ENCODE measurements at regions not wholly inside any gene's neighbourhood (a gene's known extent, or its start where the extent isn't known, plus 50 kb on each side); places are given as distances from the start of the nearest gene placed in this dataset.
A peak's percentile ranks its signal among the peaks of the same experiment; 100 is the strongest.

- no peak for DNase-seq
Measured at GRCh38 chrX:43508694-43509093, 147.4 kb upstream of the MAOA start.

- DNase-seq, result no peak
Measured at GRCh38 chrX:43510209-43510608, 145.9 kb upstream of the MAOA start.

- DNase-seq, result no peak
Measured at GRCh38 chrX:43513085-43513484, 143.0 kb upstream of the MAOA start.

GRCh38 chrX:43514820-43515219 lies 141.3 kb upstream of the MAOA start:
- DNase-seq, result no peak

GRCh38 chrX:43522582-43522981 lies 133.5 kb upstream of the MAOA start:
- DNase-seq, result no peak

- DNase-seq, result no peak
Measured at GRCh38 chrX:43525901-43526610, 130.0 kb upstream of the MAOA start.

- DNase-seq, result no peak
Measured at GRCh38 chrX:43526878-43527277, 129.2 kb upstream of the MAOA start.

GRCh38 chrX:43527801-43528200 lies 128.3 kb upstream of the MAOA start:
- no peak for DNase-seq

- DNase-seq, result no peak
Measured at GRCh38 chrX:43530837-43531236, 125.3 kb upstream of the MAOA start.

- DNase-seq, result no peak
Measured at GRCh38 chrX:43540318-43540717, 115.8 kb upstream of the MAOA start.

- no peak for DNase-seq
Measured at GRCh38 chrX:43551590-43551989, 104.5 kb upstream of the MAOA start.

- no peak for DNase-seq
Measured at GRCh38 chrX:43552156-43552555, 103.9 kb upstream of the MAOA start.

- no peak for DNase-seq
Measured at GRCh38 chrX:43552703-43553102, 103.4 kb upstream of the MAOA start.

- no peak for DNase-seq
Measured at GRCh38 chrX:43553257-43553656, 102.8 kb upstream of the MAOA start.

- no peak for DNase-seq
Measured at GRCh38 chrX:43556207-43556606, 99.9 kb upstream of the MAOA start.

- peak; percentile 55 for DNase-seq
Measured at GRCh38 chrX:43557792-43558191, 98.3 kb upstream of the MAOA start.

GRCh38 chrX:43559644-43560043 lies 96.5 kb upstream of the MAOA start:
- DNase-seq, result no peak

- no peak for DNase-seq
Measured at GRCh38 chrX:43560247-43560946, 95.7 kb upstream of the MAOA start.

GRCh38 chrX:43562372-43562771 lies 93.7 kb upstream of the MAOA start:
- no peak for DNase-seq

GRCh38 chrX:43564953-43565352 lies 91.1 kb upstream of the MAOA start:
- DNase-seq, result no peak

GRCh38 chrX:43566170-43566569 lies 89.9 kb upstream of the MAOA start:
- DNase-seq, result no peak

GRCh38 chrX:43573441-43574015 lies 82.6 kb upstream of the MAOA start:
- DNase-seq, result no peak

- DNase-seq, result no peak
Measured at GRCh38 chrX:43580621-43581020, 75.5 kb upstream of the MAOA start.

All from muscle of arm (tissue), 1 donor.